ENCODE measurements at regions not wholly inside any gene's neighbourhood (a gene's known extent, or its start where the extent isn't known, plus 50 kb on each side); places are given as distances from the start of the nearest gene placed in this dataset.

DNA sequence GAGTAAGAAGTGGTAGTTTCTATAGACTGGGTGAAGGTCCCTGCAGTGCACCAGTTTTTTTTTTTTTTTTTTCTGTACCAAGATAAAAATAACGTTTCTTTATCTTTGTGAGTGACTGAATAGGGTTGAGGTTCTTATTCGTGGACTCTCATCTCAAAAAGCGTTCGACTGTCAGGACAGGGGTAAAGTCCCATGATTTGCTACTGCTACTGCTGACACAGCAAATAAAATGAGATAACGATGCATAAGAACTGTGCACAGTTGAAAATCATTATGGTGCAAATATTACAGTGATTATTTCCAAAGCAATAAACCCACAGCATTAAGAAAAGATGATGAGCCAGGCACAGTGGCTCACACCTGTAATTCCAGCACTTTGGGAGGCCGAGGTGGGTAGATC lies 482.0 kb upstream of the CHST9 start:
- Histone ChIP-seq H3K4me1 (ENCODE audit: control insufficient read depth, extremely low read depth, insufficient read depth, low read length) (no peaks in the 10 kb centered on the region), H3K4me3 (replicated peaks in 1 of 3; ENCODE audit: insufficient read depth in 1 of 3, low read depth in 1 of 3, low read length in 3 of 3) (no peak overlapping the region), H3K9me1 (replicated peaks; ENCODE audit: control insufficient read depth, extremely low read depth, insufficient read depth, low read length) (no peaks in the 10 kb centered on the region), H3K36me3 (ENCODE audit: control insufficient read depth in 2 of 2, extremely low read depth in 1 of 2, insufficient read depth in 2 of 2, low read length in 2 of 2) (no peaks in the 10 kb centered on the region), H4K20me1 (replicated peaks; ENCODE audit: control insufficient read depth, extremely low read depth, insufficient read depth, low read length) (no peaks in the 10 kb centered on the region), H2AFZ (ENCODE audit: low read depth, low read length) (no peak overlapping the region), H3K9me3 (replicated peaks; ENCODE audit: control insufficient read depth, insufficient read depth, low read length) (no peaks in the 10 kb centered on the region), H3K27ac (ENCODE audit: insufficient read depth, low read depth, low read length) (no peak overlapping the region), H3K79me2 (ENCODE audit: control insufficient read depth, insufficient read depth, low read length) (no peaks in the 10 kb centered on the region), H3K27me3 (ENCODE audit: control insufficient read depth in 2 of 2, insufficient read depth in 2 of 2, low read length in 2 of 2) (no peaks in the 10 kb centered on the region), H3K4me2 (ENCODE audit: insufficient read depth, low read length) (no peak overlapping the region), H3K9ac (replicated peaks; ENCODE audit: extremely low read depth, insufficient read depth, low read length) (no peak overlapping the region)
- dilution Hi-C loops (cut with MboI; ENCODE audit: extremely low pct_ligation_motif_present, low sequenced_read_pairs) (no loop called here), intact Hi-C loops (cut with micrococcal nuclease) (no loop called here)
- FAIRE-seq, result no peak
- no TSS peak for BruUV-seq (replicated peaks)
- POLR2A ChIA-PET, result no interaction called here
- DNase-seq (ENCODE audit: low read depth, low spot score), result no peak
- CTCF ChIA-PET, result no interaction called here
- no peak for TF ChIP-seq POLR2AphosphoS5 (IDR thresholded peaks at IDR 0.05; ENCODE audit: insufficient read depth, low read depth, low read length)
- no peak for TF ChIP-seq CTCF (IDR thresholded peaks at IDR 0.05; ENCODE audit: extremely low read depth in 1 of 2, insufficient read depth in 1 of 2, low read depth in 1 of 2, low read length in 2 of 2)
- no peak for TF ChIP-seq JUN (IDR thresholded peaks at IDR 0.05; ENCODE audit: borderline replicate concordance, insufficient read depth, insufficient read length, low read depth)
- TF ChIP-seq GATA2 (IDR thresholded peaks at IDR 0.05; ENCODE audit: insufficient read depth, insufficient read length, low read depth, low read length), result no peak
- no peak for TF ChIP-seq FOS (IDR thresholded peaks at IDR 0.05; ENCODE audit: borderline replicate concordance, insufficient read depth, low read length)
- no peak for TF ChIP-seq POLR2A (IDR thresholded peaks at IDR 0.05; ENCODE audit: low read depth, low read length)
- TF ChIP-seq MAX (IDR thresholded peaks at IDR 0.05; ENCODE audit: insufficient read depth, insufficient read length), result no peak
- TF ChIP-seq MYC (IDR thresholded peaks at IDR 0.05; ENCODE audit: low read depth, low read length), result no peak
- no peak for TF ChIP-seq EZH2 (IDR thresholded peaks at IDR 0.05; ENCODE audit: borderline replicate concordance, low read depth, low read length, severe bottlenecking)
